ENCODE measurements at regions not wholly inside any gene's neighbourhood (a gene's known extent, or its start where the extent isn't known, plus 50 kb on each side); places are given as distances from the start of the nearest gene placed in this dataset.

DNA sequence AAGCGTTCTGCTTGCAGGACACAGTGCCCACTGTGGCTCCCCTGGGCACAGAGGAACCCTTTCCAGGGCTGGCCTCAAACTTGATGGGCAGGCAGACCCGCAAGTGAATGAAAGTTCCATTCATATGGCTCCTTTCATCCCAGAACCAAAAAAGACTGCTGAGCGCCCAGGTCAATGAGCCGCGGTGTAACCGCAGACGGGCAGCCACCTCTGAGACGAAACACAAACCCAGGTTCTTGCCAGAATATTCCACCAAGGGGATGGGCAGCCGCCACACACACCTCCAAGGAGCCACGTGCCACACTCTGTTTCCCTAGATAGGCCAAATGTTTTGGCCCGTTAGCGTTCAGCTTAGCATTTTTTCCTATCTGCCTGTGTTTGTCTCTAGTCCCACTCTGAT is 82.8 kb upstream of the IGF1R start:
- no peak for DNase-seq

DNA sequence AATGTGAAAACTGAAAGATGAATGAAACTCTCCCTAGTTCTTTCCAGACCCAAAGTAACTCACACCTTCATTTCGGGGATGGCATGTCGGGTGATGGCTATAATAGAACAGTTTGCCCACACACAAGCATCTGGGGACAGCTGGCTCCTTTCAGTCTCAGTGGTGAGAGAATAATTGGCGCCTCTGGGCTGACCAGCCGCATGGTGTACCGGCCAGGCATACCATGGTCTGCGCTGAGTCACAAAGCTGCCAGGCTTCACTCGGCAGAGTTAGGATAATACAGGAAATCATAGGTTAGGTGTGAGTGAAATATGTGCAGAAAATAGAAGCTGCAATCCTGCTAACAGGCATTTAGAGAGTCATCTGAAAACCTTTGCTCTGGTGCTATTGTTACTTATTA is 80.4 kb upstream of the IGF1R start:
- no peak for DNase-seq

- DNase-seq: no peak
Measured at GRCh38 chr15:98568382-98569017, 79.8 kb upstream of the IGF1R start.

DNA sequence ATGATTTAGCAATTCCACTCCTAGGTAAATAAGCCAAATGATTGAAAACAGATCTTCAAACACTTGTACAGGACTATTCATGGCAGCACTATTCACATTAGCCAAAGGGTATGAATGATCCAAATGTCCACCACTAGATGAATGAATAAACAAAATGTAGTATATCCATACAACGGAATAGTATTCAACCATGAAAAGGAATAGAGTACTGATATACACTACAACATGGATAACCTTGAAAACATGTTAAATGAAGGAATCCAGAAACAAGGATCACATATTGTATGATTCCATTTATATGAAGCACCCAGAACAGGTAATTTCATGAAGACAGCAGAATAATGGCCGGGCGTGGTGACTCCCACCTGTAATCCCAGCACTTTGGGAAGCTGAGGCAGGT is 78.2 kb upstream of the IGF1R start:
- no peak for DNase-seq

- no peak for DNase-seq
Measured at GRCh38 chr15:98580572-98580971, 67.8 kb upstream of the IGF1R start.

- DNase-seq: no peak
Measured at GRCh38 chr15:98581715-98582114, 66.6 kb upstream of the IGF1R start.

GRCh38 chr15:98582900-98583554 is 65.3 kb upstream of the IGF1R start:
- no peak for DNase-seq

- no peak for DNase-seq
Measured at GRCh38 chr15:98583771-98584430, 64.4 kb upstream of the IGF1R start.

DNA sequence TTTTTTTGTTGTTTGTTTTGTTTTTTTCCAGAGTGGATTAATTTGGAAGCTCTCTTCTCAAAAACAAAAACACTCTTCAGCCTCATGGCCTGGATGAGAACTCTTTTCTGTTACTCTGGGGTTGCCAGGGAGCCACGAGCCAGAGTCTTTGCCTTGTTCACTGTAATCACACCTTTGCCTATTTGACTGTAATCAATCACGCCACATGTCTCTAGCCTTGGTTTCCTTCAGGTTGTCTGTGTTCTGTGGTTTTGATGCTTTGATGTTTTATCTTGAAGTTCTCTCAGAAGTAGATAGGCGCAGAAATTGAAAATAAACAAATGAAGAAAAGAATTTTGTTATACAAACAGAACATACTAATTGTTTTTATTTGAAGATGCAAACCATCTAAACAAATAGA is 62.3 kb upstream of the IGF1R start:
- DNase-seq: no peak

DNA sequence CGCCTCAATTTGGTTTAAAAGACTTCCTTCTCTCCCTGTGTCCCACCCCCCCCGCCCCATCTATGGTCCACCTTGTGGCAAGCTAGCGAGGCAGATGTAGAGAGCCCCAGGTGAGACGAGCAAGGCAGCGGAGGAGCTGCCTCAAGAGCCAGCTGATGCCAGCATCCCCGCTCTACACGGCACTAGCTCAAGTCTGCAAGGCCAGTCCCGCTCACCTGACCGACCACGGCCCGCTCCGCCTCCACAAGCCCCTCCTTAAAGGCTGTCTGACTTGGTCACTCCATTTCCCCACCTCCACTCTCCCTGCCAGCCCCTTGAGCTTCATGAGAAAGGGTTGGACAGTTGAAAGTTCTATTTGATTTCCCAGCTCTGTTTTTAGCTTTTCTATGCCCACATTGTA is 56.2 kb upstream of the IGF1R start:
- DNase-seq: no peak

GRCh38 chr15:98596131-98596530 is 52.2 kb upstream of the IGF1R start:
- DNase-seq: no peak

GRCh38 chr15:98596885-98597392 is 51.4 kb upstream of the IGF1R start:
- DNase-seq: no peak

- DNase-seq: no peak
Measured at GRCh38 chr15:98597666-98598065, 50.7 kb upstream of the IGF1R start.

All from NCI-H226 (cell line).